Panc1 (cell line): ENCODE measurements at regions not wholly inside any gene's neighbourhood (a gene's known extent, or its start where the extent isn't known, plus 50 kb on each side); places are given as distances from the start of the nearest gene placed in this dataset.

Experiments used
- CTCF ChIP-seq: fragments of 450-650 bp; IDR thresholded peaks from 2 replicates; pipeline ENCODE4 v1.5.1; 2017; ENCODE audit warnings: mild to moderate bottlenecking
- POLR2AphosphoS5 ChIP-seq: IDR thresholded peaks from 2 replicates; pipeline ENCODE4 v1.6.1; 2012; ENCODE audit warnings: mild to moderate bottlenecking, low read depth, low read length, moderate library complexity
- REST ChIP-seq, 2 experiments: IDR thresholded peaks; 2 replicates each; pipeline ENCODE4 v1.6.1; 2011 to 2012; ENCODE audit warnings: low read depth in 2 of 2, control low read depth in 1 of 2, low read length in 1 of 2, mild to moderate bottlenecking in 1 of 2, moderate library complexity in 1 of 2; ENCODE audit not compliant: insufficient read depth in 1 of 2

- TF ChIP-seq CTCF = no peak
- no peak for TF ChIP-seq REST (IDR thresholded peaks at IDR 0.05; ENCODE audit: insufficient read depth in 1 of 2, low read depth in 2 of 2, low read length in 1 of 2)
- no peak for TF ChIP-seq POLR2AphosphoS5
Observed at GRCh38 chrX:74080165-74080564, 223.8 kb upstream of the ZCCHC13 start.
